ENCODE measurements at regions not wholly inside any gene's neighbourhood (a gene's known extent, or its start where the extent isn't known, plus 50 kb on each side); places are given as distances from the start of the nearest gene placed in this dataset.

DNA sequence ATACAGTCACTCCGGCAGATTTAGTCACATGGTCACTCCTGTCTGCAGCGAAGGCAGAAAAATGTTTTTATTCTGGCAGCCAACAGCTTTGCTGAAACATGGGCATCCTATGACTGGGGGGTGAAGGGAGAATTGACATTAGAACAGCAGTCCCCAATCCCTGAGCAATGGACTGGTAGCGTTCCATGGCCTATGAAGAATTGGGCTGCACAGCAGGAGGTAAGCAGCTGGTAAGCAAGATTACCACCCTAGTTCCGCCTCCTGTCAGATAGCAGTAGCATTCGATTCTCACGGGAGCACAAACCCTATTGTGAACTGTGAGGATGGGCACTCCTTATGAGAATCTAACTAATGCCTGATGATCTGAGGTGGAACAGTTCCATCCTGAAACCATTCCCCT lies 93.1 kb upstream of the FTMT start:
- Histone ChIP-seq H3K27me3 (ENCODE audit: control insufficient read depth, insufficient read depth, low read length) (no peaks in the 10 kb centered on the region), H3K4me3 (ENCODE audit: low read depth, low read length) (no peak overlapping the region), H3K36me3 (ENCODE audit: control insufficient read depth, insufficient read depth, low read length) (no peaks in the 10 kb centered on the region)
- TF ChIP-seq, protein P1, sequence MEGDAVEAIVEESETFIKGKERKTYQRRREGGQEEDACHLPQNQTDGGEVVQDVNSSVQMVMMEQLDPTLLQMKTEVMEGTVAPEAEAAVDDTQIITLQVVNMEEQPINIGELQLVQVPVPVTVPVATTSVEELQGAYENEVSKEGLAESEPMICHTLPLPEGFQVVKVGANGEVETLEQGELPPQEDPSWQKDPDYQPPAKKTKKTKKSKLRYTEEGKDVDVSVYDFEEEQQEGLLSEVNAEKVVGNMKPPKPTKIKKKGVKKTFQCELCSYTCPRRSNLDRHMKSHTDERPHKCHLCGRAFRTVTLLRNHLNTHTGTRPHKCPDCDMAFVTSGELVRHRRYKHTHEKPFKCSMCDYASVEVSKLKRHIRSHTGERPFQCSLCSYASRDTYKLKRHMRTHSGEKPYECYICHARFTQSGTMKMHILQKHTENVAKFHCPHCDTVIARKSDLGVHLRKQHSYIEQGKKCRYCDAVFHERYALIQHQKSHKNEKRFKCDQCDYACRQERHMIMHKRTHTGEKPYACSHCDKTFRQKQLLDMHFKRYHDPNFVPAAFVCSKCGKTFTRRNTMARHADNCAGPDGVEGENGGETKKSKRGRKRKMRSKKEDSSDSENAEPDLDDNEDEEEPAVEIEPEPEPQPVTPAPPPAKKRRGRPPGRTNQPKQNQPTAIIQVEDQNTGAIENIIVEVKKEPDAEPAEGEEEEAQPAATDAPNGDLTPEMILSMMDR (IDR thresholded peaks at IDR 0.05; ENCODE audit: insufficient read depth, low read depth, low read length): no peak
- ChIA-PET POLR2A (no interaction called here), CTCF (no interaction called here)
- no peak for DNase-seq (ENCODE audit: low read depth)

DNA sequence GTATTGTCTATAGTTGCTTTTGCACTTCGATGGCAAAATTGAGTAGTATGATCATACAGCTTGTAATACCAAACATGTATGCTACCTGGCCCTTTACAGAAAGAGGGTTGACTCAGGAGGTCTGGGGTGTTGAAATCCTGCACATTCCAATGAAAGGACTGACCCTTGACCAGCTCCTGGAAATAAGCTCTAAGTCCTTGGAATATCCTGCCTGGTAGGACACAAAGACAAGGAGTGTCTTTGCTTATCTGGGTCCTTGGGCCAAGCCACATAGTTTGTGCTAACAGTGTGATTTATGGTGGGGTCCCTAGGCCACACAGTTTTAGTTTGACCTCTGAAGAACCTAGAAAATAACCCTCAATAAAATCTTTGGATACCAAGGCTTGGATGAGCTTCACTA lies 89.3 kb upstream of the FTMT start:
- no peaks in the 10 kb centered on the region for H3K27me3 ChIP-seq (ENCODE audit: control insufficient read depth, insufficient read depth, low read length)
- ChIA-PET CTCF (interaction anchor here (0.6 to 1.8 kb wide), 2 partner anchors 9 to 422 kb away, joined by 3 to 5 read pairs; no protein-coding TSS in a partner anchor), POLR2A (no interaction called here)

DNA sequence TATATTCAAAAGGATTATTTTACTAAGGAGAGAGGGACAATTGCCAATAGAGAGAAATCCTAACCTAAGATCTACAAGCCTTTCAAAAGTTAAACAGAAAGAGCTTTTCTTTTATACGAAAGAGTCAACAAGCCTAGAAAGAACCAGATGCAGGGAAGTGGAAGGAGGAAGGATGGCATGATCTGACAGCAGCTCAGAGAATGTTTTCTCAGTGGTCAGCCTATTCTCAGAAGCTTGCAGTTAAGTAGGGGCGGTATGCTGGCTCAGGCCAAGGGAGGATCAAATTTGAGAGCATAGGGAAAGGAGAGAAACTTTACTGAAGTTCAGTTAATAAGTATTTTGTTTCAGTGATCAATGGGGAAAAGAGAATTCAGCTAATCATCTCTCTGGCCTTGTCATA lies 88.0 kb upstream of the FTMT start:
- H3K27me3 ChIP-seq (ENCODE audit: control insufficient read depth, insufficient read depth, low read length): no peaks in the 10 kb centered on the region
- no peak overlapping the region for H3K4me3 ChIP-seq (ENCODE audit: low read depth, low read length)
- DNase-seq (ENCODE audit: low read depth): no peak
- ChIA-PET POLR2A (no interaction called here), CTCF (interaction anchor here (0.9 to 1.8 kb wide), 2 partner anchors 9 to 10 kb away, joined by 3 to 5 read pairs; no protein-coding TSS in a partner anchor)
- H3K36me3 ChIP-seq (ENCODE audit: control insufficient read depth, insufficient read depth, low read length): no peaks in the 10 kb centered on the region
- TF ChIP-seq, protein P1 (IDR thresholded peaks at IDR 0.05; ENCODE audit: insufficient read depth, low read depth, low read length): no peak

More for the DNA sequence above, 89.3 kb upstream of the FTMT start:
- DNase-seq (ENCODE audit: low read depth): no peak
- TF ChIP-seq, protein P1 (IDR thresholded peaks at IDR 0.05; ENCODE audit: insufficient read depth, low read depth, low read length): no peak
- Histone ChIP-seq H3K36me3 (ENCODE audit: control insufficient read depth, insufficient read depth, low read length) (no peaks in the 10 kb centered on the region), H3K4me3 (ENCODE audit: low read depth, low read length) (no peak overlapping the region)

DNA sequence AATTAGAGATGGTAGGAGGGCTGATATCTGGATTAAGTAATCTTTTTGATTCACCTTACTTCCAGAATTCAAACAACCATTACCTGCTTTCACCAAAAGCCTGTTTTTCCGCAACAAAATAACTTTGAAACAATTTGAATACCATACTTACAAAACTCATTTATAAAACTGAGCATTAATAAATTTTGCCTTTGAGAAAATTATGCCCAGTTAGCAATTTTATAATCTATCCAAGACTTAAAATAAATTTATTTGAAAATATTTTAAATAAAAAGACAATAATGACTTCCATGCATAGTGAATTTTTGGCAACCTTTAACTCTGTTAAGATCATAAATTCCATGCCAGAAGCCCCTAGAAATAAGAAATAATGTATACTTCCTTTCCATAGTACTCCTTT lies 71.3 kb upstream of the FTMT start:
- Histone ChIP-seq H3K4me3 (ENCODE audit: low read depth, low read length) (no peak overlapping the region), H3K36me3 (ENCODE audit: control insufficient read depth, insufficient read depth, low read length) (no peaks in the 10 kb centered on the region), H3K27me3 (ENCODE audit: control insufficient read depth, insufficient read depth, low read length) (no peaks in the 10 kb centered on the region)
- TF ChIP-seq, protein P1 (IDR thresholded peaks at IDR 0.05; ENCODE audit: insufficient read depth, low read depth, low read length): no peak
- POLR2A ChIA-PET: no interaction called here
- CTCF ChIA-PET: no interaction called here
- no peak for DNase-seq (ENCODE audit: low read depth)

DNA sequence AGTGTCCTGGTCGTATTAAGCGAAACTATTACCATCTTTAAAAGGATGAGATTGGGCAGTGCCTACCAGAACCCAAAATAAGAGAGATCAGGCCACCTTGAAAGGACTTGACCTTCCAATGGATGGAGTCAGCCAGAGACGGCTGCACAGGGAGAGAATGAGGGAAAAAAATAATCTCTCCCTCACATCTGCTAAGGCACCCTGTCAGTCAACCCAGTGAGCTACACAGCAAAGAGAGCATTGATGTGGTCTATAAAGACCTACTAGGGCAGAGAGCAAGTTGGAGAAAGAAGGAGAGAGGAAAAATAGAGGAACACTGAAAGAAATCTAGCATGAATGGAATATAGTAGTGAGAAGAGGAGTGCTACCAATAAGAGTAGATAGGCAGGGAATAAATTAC lies 68.0 kb upstream of the FTMT start:
- Histone ChIP-seq H3K4me3 (ENCODE audit: low read depth, low read length) (no peak overlapping the region), H3K36me3 (ENCODE audit: control insufficient read depth, insufficient read depth, low read length) (no peaks in the 10 kb centered on the region), H3K27me3 (ENCODE audit: control insufficient read depth, insufficient read depth, low read length) (no peaks in the 10 kb centered on the region)
- TF ChIP-seq, protein P1 (IDR thresholded peaks at IDR 0.05; ENCODE audit: insufficient read depth, low read depth, low read length): no peak
- DNase-seq (ENCODE audit: low read depth): no peak
- ChIA-PET CTCF (no interaction called here), POLR2A (no interaction called here)
